ENCODE measurements at regions not wholly inside any gene's neighbourhood (a gene's known extent, or its start where the extent isn't known, plus 50 kb on each side); places are given as distances from the start of the nearest gene placed in this dataset.

DNA sequence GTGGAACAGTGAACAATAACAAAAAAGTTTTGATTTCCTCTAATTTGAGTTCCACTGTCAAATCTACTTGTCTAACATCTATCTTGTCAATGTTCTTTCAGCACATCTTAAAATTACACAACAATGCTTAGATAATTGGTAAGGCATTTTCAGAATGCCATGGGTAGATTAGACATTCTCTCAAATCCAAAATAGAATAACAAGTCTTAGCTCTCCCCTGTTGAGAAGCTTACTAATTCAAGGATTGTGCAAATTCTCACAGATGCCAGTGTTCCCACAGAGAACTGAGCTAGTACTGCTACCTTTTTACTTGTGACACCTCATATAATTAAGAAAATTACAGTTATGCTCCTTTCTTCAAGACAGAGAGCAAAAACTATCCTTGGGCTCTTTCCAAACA is 2442.0 kb downstream of the PCDH7 start:
- no peak for DNase-seq

DNA sequence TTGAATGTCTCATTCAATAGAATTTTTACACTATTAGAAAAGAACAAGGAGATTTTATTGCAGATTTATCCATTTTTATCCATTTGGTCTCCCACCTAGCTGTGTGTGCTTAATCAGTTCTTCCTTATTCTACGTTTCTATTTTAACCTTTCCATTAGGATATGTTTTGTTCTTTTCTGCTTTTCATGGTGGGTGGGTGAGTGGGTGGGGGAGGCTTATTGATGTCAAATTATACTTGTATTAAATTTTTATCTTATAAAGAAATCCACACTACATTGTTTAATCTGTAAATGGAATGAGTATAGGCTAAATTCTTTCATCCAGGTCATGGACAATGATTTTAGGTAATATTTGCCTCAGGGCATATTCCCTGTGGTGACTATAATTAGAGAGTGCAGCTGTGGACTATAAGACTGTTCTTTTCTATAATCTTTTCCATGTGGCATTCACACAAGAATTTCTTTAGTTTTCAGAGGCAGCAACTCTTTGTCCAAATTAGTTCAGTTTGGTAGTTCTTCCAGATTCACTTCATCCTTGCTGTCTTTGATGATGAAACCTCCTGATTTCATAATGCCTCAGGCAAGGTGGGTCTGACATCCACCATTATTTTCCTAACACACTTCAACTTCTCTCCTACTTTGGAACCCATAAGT is 2451.8 kb downstream of the PCDH7 start:
- DNase-seq: no peak

DNA sequence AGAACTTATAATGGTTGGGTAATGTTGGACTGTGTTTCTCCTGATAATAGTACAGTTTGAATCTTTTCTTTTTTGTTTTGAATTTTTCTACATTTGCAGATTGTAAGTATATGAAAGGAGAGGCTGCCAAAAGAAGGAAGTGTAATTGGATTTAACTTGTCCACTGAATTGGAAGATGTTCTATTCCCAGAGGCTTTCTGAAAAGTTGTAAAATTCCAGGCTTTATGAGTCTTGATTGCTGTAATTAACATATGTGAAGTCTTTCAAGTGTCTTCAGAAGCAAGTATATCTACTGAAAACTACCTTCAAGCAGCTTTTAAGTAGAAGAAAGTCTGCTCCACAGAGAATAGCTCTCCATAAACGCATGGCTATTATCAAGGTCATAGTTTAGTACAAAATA is 2456.4 kb downstream of the PCDH7 start:
- no peak for DNase-seq

DNA sequence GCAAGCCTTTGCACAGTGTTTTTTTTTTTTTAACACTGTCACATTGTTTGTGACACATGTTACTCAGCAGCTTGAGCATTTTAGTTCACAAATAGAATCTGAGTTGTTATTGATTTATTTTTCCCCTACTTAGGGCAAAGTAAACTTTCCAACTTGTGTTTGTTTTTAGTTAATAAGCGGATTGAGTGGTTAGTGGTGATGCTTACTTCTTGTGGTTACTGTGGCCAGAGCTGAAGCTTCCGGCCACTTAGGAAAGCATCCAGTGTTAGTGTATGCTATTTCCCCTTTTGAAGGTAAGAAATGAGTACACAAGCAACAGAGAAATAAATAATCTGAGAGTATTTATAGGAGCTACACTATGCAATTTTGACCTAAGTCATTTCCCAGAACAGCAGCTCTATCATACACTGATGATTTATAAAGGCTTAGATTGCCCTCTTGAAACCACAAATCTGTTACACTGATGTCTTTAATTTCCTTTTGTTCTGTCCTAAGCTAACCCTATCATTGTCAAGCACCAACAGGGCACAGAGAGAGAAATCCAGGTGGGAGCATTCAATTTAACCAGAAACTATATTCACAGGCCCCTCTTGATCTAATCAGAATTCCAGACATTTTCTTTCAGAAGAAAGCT is 2464.6 kb downstream of the PCDH7 start:
- DNase-seq: no peak

DNA sequence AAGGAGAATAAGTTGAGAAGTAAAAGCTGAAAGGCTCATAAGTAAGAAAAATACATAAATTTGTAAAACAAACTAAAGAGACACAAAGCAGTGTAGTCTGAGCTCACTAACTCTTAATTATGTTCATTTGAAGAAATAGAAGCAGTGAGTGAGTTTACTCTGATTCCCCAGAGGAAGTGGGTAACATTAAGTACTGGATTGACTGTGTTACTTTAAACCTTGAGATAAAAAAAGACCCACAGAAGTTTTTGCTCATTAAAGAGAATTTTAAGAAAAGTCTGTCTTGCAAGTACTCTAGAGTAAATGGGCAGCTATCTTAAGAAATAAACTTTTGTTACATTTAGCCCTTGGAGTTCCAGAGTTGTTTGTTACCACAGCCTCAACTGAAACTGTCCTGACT is 2466.9 kb downstream of the PCDH7 start:
- DNase-seq: no peak

DNA sequence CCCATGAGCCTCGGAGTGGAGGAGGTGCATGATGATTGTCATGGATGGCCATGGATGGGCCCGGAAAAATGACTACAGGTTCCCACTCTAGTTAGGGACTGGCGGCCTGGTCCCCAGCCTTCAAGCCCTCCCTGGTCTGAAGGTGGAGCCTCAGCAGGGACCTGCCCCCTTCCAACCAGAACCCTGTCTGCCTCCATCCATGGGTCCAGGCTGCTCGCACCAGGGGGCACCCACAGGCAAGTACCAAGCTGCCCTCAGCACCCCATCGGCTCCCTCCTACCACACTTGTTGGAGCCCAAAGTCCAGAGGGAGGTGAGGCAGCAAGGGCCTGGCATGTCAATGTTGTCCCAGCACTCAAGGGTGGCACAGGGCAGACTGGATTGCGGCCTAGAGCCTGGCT is 2468.6 kb downstream of the PCDH7 start:
- DNase-seq: no peak

DNA sequence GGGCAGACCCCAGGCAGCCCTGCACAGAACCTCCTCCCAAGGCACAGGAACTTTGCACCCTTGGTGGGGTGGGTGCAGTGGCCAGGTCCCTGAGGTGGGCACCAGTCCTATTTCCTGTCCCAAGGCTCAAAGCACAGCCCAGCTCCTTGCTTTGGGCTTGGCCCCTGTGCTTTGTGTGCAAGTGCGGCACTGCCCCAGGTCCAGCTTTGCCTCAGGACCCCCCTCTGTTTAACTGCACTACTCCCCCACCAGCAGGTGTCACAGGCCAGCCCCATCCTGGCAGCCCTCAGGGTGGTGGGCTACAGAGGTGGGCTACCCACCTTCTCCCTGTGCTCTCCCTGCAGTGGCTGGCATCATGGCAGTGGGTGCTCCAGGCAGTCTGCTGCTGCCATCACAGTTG is 2469.0 kb downstream of the PCDH7 start:
- no peak for DNase-seq

DNA sequence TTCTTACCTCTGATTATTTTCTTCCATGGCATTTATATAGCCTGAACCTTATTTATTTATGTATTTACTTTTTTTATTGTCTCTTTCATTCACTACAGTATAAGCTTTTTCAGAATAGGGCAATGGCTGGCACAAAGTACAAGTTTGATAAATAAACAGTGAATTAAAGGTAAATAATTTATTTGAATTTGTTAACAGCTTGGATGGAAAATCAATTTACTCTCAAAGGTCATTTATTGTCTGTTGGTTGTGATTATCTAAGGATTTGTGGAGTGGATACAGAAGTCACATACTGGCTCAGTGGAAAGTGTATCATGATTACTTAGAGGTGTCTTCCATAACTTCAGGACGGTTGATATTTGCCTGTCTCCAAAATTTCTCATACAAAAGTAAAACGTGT is 2472.9 kb downstream of the PCDH7 start:
- DNase-seq: no peak

DNA sequence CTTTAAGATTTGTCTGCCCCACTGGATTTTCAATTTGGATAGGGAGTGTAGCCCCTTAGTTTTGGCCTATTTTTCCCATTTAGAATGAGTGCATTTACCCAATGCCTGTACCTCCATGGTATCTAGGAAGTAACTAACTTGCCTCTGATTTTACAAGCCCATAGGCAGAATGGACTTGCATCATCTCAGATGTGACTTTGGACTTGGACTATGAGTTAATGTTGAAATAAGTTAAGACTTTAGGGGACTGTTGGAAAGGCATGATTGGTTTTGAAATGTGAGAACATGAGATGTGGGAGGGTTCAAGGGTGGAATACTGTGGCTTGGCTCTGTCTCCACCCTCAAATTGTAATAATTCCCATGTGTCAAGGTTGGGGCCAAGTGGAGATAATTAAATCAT is 2480.2 kb downstream of the PCDH7 start:
- DNase-seq: no peak

DNA sequence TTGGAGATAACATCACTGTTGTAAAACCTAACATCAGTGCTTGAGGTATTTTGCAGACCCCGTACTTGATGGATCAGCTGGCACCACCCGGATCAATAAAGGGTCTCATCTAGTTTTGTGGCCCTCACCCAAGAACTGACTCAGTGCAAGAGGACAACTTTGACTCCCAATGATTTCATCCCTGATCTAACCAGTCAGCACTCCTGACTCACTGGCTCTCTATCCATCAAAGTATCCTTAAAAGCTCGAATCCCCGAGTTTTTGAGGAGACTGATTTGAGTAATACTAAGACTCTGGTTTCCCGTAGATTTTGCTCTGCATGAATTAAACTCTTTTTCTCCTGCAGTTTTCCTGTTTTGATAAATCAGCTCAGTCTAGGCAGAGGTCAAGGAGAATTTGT is 2498.1 kb downstream of the PCDH7 start:
- DNase-seq: no peak

DNA sequence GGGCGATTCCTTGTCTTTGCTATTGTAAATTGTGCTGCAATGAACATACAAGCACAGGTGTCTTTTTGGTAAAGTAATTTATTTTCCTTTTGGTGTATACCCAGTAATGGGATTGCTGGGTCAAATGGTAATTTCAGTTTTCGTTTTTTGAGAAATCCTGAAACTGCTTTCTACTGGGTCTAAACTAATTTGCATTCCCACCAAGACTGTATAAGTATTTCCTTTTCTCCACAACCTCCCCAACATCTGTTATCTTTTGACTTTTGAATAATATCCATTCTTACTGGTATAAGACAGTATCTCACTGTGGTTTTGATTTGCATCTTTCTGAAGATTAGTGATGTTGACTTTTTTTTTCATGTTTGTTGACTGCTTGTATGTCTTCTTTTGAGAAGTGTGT is 2506.0 kb downstream of the PCDH7 start:
- no peak for DNase-seq

DNA sequence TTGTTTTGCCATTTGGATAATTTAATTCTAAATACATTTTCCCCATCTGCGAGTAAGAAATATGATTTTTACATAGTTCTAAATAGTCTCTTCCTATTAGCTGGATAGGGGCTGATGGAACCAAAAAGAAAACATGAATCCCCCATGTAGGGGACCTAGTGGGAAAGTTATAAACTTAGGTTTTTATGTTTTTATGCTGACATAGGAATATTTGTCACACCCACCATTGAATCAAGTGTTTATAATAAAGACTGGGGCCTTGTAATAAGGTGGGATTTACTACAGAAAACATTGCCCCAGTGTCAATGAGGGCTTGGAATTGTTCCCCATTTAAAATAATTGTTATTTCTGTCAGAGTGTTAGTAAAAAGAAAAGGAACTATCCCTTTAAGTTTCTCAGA is 2506.6 kb downstream of the PCDH7 start:
- DNase-seq: no peak

DNA sequence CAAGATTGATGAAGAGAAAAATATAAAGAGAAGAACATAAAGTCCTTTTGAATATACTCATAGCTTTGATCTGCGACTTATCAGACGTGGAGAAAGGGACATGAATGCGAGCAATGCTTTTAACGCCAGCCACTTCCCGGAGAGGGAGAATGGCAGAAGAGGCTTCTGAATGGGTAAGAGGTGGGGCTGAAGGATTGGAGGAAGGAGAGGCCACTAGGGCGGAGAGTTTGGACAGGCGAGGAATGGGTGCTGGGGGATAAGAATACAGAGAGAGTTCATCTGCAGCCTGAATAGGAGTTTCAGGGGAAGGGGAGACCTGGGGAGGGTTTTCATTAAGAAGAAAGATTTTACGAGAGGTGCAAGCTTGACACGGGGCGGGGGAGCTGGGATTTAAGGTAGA is 2534.9 kb downstream of the PCDH7 start:
- no peak for DNase-seq

DNA sequence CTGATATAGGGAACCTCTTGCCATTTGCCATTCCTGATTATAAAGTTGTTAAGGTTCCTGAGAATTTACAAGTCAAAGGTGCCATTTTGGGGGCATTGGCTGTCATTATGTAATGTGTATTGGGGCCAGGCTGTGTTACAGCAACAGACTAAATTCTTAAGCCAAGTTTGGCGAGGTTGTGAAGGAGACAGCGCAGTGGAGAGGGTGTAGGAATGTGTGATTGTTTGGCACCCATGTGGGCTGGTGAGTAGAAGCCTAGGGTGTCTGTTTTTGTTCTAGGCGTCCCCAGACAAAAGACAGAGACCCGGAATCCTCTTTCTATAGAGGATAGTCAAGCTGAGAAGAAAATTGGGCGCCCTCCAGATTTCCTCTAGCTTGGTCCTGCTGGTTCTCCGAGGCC is 2535.3 kb downstream of the PCDH7 start:
- DNase-seq: no peak

DNA sequence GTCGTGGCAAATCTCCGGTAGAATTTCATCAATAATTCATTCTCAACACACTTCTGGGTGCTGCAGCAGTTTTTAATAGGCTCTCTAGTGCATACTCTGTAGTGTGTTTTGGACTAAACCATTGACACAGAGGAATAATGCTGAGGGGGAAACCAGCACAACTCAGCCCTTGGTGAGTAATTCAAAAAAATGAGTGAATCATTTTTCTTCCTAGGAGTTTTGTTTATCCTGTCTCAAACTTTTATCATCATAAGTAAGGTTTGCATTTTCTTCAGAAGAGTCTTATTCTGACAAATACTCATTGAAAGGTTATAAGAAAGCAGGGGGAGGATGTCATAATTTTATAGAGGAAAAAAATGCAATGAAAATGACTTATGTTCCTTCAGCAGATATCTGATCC is 2542.7 kb downstream of the PCDH7 start:
- no peak for DNase-seq

DNA sequence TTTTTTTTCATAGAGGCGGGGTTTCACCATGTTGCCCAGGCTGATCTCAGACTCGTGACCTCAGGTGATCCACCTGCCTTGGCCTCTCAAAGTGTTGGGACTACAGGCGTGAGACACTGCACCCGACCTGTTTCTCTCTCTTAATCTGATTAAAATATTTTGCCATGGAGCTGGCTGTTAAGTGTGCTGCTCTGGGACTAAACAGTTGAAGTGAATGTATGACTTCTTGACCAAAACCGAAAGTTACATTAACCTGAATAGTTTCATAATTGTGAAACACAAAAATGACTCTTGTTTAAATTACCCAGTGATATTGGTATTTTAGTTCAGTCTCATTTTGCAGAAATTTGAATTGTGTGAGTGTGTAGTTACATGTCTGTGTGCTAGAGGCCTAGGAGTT is 2548.6 kb downstream of the PCDH7 start:
- DNase-seq: no peak

DNA sequence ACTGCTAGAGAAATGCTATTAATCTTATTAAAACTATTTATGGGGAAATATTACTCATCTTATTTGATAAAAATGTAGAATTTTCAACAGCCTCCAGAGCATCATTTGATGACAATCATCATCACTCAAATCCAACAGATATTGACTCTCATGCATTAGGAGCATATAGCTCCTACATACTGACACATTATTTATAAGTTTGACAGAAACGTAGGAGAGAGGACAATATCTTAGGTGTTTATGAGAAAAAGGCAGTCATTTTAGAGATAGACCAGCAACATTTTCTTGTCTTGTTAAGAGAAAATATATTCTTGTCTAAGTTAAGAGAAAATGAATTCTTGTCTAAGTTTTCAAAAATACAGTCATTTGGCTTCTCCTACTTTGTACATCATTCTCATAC is 2550.2 kb downstream of the PCDH7 start:
- DNase-seq: no peak

DNA sequence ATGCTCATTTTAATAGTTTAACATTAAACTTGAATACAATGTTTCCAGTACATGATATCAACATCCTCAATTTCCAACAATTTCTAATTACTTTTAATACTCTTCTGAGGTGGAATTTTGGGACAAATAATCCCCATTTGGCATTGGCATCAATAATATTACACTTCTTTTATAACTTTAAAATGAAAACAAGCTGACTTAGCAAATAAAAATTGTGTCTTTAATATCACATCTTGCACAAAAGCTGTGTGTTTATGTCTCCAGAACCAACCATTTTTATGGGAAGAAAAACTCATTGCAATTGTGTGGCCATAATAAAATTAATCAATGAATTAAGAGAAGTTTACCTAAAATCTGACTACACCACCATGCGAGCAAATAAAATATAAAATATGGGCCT is 2552.6 kb downstream of the PCDH7 start:
- DNase-seq: no peak

DNA sequence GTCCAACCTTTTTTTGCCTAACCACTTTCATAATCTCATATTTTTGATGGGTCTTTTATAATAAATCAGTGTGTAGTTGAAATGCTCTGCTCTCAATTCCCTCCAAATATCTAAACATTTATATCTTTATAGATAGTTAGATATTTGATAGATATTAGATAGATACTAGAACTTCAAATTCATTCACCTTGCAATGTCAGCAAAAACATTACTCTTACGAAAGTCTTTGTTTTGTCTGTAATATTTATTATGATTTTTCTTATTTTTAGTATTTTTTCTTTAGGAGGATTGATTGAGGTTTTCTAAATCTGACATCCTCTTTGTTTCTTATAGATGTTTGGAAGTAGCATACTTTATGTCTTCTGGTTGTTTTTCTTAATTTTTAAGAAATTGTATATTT is 2563.6 kb downstream of the PCDH7 start:
- no peak for DNase-seq

DNA sequence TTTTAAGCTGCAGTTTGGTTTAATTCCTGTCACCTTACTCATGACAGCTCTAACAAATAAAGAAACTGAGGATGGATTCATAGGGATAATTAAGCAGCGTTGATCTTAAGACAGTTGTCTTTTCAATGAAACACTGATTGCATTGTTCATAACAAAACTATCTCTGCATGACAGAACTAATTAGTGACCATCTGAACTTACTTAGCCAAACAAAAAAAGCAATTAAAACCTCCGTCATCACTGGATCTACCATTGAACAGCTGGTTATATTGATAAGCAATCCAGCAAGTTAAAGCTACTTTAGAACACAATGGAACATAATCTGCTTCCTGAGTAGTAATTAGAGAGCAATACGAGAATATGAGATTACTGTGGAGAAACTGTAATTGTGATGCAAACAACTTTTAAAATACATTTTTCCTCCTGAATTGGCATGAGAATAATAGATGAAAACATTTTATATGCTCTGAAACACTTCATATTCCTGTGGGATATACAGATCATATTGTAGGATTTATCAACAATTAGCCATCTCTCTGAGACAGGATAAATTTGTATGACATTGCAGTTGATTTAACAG is 2576.8 kb downstream of the PCDH7 start:
- no peak for DNase-seq

DNA sequence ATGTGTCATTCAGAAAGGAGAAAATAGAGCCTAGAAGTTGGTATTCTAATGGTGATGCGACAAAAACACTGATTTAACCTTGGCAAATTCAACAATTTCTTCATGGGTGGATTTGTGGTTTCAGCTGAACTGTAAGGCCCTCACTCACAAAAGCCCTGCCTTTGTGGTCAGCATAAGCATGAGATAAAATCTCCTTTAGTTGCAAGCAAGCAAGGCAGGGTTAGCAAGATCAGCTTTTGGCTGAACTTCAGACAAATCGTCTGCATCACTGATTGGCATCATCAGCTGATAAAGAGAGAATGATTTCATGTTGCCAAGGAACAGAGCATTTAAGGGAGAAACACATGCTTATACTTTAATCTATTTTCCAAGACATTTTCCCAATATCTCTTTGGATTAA is 2582.2 kb downstream of the PCDH7 start:
- peak; percentile 5 for DNase-seq

DNA sequence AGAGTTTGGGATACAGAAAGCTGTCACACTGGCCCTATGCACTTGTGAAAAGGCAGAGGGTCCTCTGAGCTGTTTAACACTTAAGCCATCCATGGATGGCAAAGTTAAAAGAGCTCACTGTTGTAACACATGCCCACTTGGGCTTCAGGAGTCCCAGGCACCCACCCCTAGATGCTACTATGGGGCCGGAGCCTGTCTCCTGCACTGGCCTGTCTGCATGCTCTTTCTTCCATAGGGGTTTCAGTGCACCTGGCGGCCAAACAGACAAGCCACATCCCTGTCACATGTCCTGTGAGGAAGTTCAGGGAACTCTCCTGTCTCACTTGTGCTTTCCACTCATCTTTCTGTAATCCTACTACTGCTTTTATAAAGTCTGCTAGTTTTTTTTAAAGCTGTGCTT is 2586.0 kb downstream of the PCDH7 start:
- no peak for DNase-seq

DNA sequence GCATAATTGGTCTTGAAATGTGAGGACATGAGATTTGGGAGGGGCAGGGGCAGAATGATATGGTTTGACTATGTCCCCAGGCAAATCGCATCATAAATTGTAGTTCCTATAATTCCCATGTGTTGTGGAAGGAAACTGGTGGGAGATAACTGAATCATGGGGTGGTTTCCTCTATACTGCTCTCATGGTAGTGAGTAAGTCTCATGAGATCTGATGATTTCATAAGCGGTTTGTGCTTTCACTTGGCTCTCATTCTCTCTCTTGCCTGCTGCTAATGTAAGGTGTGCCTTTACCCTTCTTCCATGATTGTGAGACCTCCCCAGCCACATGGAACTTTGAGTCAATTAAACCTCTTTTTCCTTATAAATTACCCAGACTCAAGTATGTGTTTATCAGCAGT is 2595.9 kb downstream of the PCDH7 start:
- no peak for DNase-seq

DNA sequence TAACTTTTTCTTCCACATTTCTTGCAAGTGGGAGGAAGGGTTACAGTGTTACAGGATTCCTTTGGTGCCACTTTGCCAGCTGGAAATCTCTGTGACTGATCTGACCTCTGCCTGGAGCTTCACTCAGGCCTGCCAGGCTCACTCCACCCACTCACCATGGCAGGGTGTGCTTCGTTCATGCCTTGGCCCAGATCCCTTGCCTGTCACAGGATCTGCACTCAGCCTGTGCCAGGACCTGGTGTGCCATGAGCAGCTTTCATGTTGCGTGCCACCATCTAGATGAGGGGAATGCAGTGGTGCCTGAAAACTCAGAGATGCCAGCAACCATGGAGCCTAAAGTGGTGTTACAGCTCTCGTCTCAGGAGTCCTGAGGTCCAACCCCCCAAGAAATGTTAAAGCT is 2596.4 kb downstream of the PCDH7 start:
- DNase-seq: no peak

Data from muscle of arm (tissue), 1 donor.